ENCODE measurements at regions not wholly inside any gene's neighbourhood (a gene's known extent, or its start where the extent isn't known, plus 50 kb on each side); places are given as distances from the start of the nearest gene placed in this dataset.
A peak's percentile ranks its signal among the peaks of the same experiment; 100 is the strongest.

DNA sequence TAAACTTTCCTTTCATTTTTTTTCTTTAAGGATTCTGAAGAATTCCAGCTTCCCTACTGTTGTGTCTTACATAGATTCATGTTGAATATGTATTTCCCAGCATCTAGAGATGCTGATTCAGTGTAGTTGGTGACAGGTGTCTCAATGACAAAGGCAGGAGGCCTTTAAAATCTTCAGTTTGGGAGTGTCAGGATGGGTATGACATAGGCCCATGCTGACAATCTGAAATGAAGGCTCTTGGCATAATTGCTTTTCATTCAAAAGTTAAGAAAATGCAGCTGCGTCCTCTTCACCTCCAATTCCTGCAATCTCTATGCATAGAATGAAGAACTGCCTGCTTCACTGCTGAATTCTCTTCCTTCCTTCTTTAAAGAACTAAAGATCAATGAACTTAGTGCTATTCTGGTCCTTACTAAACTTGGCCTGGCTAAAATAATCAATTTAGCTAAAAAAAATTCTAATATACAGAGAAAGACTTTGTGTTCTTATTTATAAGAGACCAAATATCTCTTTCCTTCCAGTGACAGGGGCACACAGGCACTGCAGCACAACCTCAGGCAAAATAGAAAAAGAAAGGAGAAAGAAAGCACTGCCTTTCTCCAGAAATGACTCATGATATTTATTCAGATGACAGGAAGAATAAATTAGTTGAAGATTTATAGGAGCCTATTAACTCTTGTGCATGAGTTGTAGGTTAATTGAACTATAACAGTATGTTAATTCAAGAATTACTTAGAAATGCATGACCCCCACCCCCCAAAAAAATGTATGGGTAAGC is 152.6 kb upstream of the GBE1 start:
- TF ChIP-seq, protein P1, sequence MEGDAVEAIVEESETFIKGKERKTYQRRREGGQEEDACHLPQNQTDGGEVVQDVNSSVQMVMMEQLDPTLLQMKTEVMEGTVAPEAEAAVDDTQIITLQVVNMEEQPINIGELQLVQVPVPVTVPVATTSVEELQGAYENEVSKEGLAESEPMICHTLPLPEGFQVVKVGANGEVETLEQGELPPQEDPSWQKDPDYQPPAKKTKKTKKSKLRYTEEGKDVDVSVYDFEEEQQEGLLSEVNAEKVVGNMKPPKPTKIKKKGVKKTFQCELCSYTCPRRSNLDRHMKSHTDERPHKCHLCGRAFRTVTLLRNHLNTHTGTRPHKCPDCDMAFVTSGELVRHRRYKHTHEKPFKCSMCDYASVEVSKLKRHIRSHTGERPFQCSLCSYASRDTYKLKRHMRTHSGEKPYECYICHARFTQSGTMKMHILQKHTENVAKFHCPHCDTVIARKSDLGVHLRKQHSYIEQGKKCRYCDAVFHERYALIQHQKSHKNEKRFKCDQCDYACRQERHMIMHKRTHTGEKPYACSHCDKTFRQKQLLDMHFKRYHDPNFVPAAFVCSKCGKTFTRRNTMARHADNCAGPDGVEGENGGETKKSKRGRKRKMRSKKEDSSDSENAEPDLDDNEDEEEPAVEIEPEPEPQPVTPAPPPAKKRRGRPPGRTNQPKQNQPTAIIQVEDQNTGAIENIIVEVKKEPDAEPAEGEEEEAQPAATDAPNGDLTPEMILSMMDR (IDR thresholded peaks at IDR 0.05; ENCODE audit: low read depth, low read length, missing control alignments) = no peak
- no peak for DNase-seq (ENCODE audit: extremely low read depth, low read depth)
- H3K4me3 ChIP-seq (replicated peaks; ENCODE audit: low read depth, low read length) = no peak overlapping the region

DNA sequence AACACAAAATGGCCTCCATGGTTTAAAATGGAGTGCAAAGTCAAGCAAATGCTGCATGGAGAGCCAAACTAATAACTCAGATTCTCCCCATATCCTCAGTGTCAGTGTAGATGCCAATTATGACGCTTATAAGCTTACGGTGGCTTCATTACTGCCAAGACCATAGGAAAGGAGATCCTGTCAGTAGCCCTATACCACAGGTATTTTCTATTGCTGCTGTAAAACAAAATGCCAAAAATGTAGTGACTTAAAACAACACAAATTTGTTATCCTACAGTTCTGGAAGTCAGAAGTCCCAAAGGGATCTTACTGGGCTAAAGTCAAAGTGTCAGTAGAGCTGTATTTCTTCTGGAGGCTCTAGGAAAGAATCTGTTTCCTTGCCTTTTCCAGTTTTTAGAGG is 149.8 kb upstream of the GBE1 start:
- TF ChIP-seq, protein P1 (IDR thresholded peaks at IDR 0.05; ENCODE audit: low read depth, low read length, missing control alignments) = no peak
- H3K4me3 ChIP-seq (replicated peaks; ENCODE audit: low read depth, low read length) = no peak overlapping the region
- no peak for DNase-seq (ENCODE audit: extremely low read depth, low read depth)

DNA sequence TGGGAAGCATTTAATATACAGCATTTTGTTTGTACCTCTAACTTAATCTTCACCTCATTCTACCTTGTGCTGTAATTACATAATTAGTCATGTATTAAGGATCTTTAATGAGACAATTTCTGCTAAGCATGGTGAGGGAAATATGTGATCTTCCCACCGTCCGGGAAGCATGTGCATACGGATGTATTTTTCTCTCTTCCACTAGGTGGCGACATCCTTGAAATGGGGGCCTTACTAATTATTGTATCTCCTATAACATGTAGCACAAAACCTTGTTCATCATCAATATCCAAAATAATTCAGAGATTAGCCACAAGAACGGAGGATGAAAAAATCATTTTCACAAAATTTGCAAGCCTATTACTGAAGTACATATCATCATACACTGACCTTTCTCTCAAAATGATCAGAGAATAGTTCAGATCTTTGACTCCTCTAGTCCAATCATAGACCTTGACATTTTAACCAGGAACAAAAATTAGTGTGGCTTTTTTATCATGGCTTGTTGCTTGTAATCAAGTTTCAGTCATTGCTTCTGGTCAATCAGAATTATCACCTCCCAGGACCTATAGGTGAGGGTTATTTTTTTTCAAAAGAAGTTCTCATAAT is 148.9 kb upstream of the GBE1 start:
- DNase-seq (ENCODE audit: extremely low read depth, low read depth) = peak; percentile 14
- H3K4me3 ChIP-seq (replicated peaks; ENCODE audit: low read depth, low read length) = no peak overlapping the region
- TF ChIP-seq, protein P1 (IDR thresholded peaks at IDR 0.05; ENCODE audit: low read depth, low read length, missing control alignments) = peak; percentile 72

DNA sequence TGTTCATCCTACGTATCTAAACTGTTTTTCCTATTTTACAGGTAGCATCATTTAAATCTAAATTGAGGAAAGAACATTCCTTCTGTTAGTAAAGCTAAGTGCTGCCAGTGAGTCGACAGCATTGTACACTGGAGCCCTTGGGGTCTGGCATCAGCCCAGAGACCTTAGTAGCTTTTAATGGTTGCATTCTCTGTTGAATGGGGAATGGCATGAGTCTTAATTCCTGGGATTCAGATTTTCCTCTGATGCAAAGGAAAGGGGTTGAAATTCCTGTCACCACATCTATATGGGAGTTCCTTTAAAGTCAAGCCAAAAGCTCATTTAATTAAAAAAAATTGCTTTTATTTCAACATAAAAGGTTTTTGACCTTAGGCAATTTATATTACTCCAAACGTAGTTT is 148.4 kb upstream of the GBE1 start:
- H3K4me3 ChIP-seq (replicated peaks; ENCODE audit: low read depth, low read length) = no peak overlapping the region
- DNase-seq (ENCODE audit: extremely low read depth, low read depth) = no peak
- TF ChIP-seq, protein P1 (IDR thresholded peaks at IDR 0.05; ENCODE audit: low read depth, low read length, missing control alignments) = no peak

DNA sequence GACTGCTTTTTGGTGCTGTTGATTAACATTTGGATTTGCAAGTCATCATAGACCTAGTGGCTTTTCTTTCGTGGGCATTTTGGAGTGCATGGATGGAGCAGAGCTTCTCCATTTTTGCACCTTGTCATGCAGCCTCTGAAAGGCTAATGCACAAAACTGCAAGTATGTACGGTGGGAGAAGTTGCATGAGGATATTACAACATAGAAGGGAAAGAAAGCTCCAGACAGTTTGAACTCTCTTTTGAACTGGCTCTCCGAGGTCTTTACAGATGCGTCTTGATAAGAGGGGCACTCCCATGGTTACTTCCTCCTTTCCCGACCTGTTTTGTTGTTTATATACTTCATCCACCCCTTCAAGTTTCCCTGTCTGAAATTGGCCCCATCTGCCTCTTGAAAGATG is 147.1 kb upstream of the GBE1 start:
- TF ChIP-seq, protein P1 (IDR thresholded peaks at IDR 0.05; ENCODE audit: low read depth, low read length, missing control alignments) = no peak
- DNase-seq (ENCODE audit: extremely low read depth, low read depth) = no peak
- no peak overlapping the region for H3K4me3 ChIP-seq (replicated peaks; ENCODE audit: low read depth, low read length)

DNA sequence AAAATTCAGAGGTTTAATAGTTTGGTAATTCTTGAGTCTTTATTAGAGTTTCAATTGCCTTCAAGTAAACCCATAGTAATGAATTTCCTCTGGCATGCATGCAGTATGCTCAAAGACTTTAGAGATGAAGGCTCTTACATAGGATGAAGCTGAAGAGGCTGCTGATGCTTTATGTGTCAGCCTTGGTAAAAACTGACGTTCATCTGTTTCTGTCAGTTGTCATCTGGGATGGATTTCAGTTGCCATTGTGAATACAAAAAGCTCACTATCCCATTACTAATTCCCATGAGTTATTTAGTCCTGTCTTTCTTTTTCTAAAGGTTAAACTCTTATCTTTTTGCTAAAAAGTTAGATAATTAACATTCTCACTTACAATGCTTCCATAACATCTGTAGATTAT is 136.9 kb upstream of the GBE1 start:
- TF ChIP-seq, protein P1 (IDR thresholded peaks at IDR 0.05; ENCODE audit: low read depth, low read length, missing control alignments) = no peak
- no peak overlapping the region for H3K4me3 ChIP-seq (replicated peaks; ENCODE audit: low read depth, low read length)
- DNase-seq (ENCODE audit: extremely low read depth, low read depth) = no peak

Data from HFF-Myc (cell line).